Heart right ventricle (tissue), 16 donors: ENCODE measurements at regions not wholly inside any gene's neighbourhood (a gene's known extent, or its start where the extent isn't known, plus 50 kb on each side); places are given as distances from the start of the nearest gene placed in this dataset.

Source experiments
- ATAC-seq, 8 donors: fragments of 200-7000 bp; cut with Tn5 transposase; one replicate each; pipeline ENCODE4 v1.9.1; 2020; ENCODE audit warnings: mild to moderate bottlenecking in 8 of 8, moderate library complexity in 8 of 8, moderate number of reproducible peaks in 1 of 8
- DNase-seq, 2 donors: peaks; one replicate each; pipeline ENCODE4 v3.0.0-alpha.2; 2020
- H3K27ac ChIP-seq, 10 donors: fragments of 200-600 bp; sonication (generic) in 2 of 10; one replicate each; pipeline versions ENCODE4 v1.5.0 to v1.8.0; 2020 to 2022; ENCODE audit warnings: mild to moderate bottlenecking in 3 of 10
- H3K27me3 ChIP-seq, 7 donors: fragments of 200-600 bp; one replicate each; pipeline ENCODE4 v1.8.0; 2021 to 2022; ENCODE audit warnings: mild to moderate bottlenecking in 2 of 7
- H3K36me3 ChIP-seq, 9 donors: fragments of 200-600 bp; sonication (generic) in 1 of 9; one replicate each; pipeline versions ENCODE4 v1.5.0 to v1.8.0; 2020 to 2022; ENCODE audit warnings: mild to moderate bottlenecking in 2 of 9
- H3K4me1 ChIP-seq, 9 donors: fragments of 200-600 bp; sonication (generic) in 1 of 9; one replicate each; pipeline versions ENCODE4 v1.5.0 to v1.8.0; 2020 to 2022; ENCODE audit warnings: mild to moderate bottlenecking in 4 of 9
- H3K4me3 ChIP-seq, 10 donors: fragments of 200-600 bp; sonication (generic) in 2 of 10; one replicate each; pipeline versions ENCODE4 v1.5.0 to v1.8.0; 2020 to 2022; ENCODE audit warnings: mild to moderate bottlenecking in 7 of 10, moderate library complexity in 2 of 10
- H3K9me3 ChIP-seq, 11 donors: fragments of 200-600 bp in 10 of 11; sonication (generic) in 2 of 11; one replicate each; pipeline versions ENCODE4 v1.5.0 to v1.8.0; 2013 to 2022; ENCODE audit warnings: mild to moderate bottlenecking in 2 of 11, control low read depth in 1 of 11, moderate library complexity in 1 of 11
- WGBS, 2 donors: extraction: QIAGEN DNeasy Blood & Tissue Kit; methylation state at CpG; one replicate each; pipeline ENCODE4 v1.1.7; 2013; ENCODE audit warnings: inconsistent platforms in 1 of 2; 5-methylcytosine and 5-hydroxymethylcytosine counted together
- intact Hi-C, 10 donors: fragments of 100-400 bp; cut with DNase I; formaldehyde crosslinking; loops; one replicate each; pipeline versions ENCODE4 v1.11.1 to v1.14.2; 2022
- TF ChIP-seq, protein P1 (sequence below), 9 donors: fragments of 200-600 bp; sonication (generic) in 2 of 9; IDR thresholded peaks; one replicate each; pipeline versions ENCODE4 v1.5.0 to v1.8.0; 2021 to 2022; ENCODE audit warnings: antibody characterized with exemption in 9 of 9, mild to moderate bottlenecking in 5 of 9, moderate library complexity in 1 of 9
- donor health status: Arrhythmogenic right ventricular cardiomyopathy.
- donor health status: ischemic (EF 13 %, LVEDD 7.1; RV severe dilation, severe dysfunction).
- donor health status: healthy with polysubstance abuse.
- donor health status: DM: no; HTN: yes; CAD: no.
- donor health status: DM: no; HTN: no; CAD: no.
- donor health status: ischemic (EF 25% LVEDD 6.9; RV normal size, moderate dysfunction).
- donor health status: ischemic (EF 25% LVEDD 5.7; RV mildly dilated, moderate dysfunction).
- donor health status: healthy.
- donor health status: DM: yes; HTN: yes; CAD: no.
- donor health status: Ischemic cardiomyopathy.
- donor health status: ischemic (EF 35%, LVEDD 5.7; RV mildly dilated, moderate dysfunction).
- donor health status: nonischemic (EF 11% LVEDD 7.7; RV severe dilation, severe dysfunction).
- donor health status: DM: yes; HTN: yes; CAD: no.
- donor health status: PGD.
- donor health status: ischemic (EF 29% LVEDD 5.4; RV normal size, mild dysfunction).
- donor health status: nonischemic (EF 23%, LVEDD 6.1; RV moderate dilation, normal function).

GRCh38 chr4:167606551-167606950 is 372.3 kb upstream of the SPOCK3 start:
- DNase-seq = no peak
- intact Hi-C loops = no loop called here
- no peaks in the 10 kb centered on the region for H3K4me1 ChIP-seq
- no peak overlapping the region for H3K4me3 ChIP-seq
- peaks cover 0 to 6% (median 0%) of the 10 kb centered on the region in 11 donors for H3K9me3 ChIP-seq
- WGBS, 2 donors = 74 to 75% methylated on average over 4 of the region's 4 CpGs
- ATAC-seq = no peak
- no peak overlapping the region for H3K27ac ChIP-seq
- H3K27me3 ChIP-seq = no peaks in the 10 kb centered on the region
- H3K36me3 ChIP-seq = no peaks in the 10 kb centered on the region
- TF ChIP-seq, protein P1, sequence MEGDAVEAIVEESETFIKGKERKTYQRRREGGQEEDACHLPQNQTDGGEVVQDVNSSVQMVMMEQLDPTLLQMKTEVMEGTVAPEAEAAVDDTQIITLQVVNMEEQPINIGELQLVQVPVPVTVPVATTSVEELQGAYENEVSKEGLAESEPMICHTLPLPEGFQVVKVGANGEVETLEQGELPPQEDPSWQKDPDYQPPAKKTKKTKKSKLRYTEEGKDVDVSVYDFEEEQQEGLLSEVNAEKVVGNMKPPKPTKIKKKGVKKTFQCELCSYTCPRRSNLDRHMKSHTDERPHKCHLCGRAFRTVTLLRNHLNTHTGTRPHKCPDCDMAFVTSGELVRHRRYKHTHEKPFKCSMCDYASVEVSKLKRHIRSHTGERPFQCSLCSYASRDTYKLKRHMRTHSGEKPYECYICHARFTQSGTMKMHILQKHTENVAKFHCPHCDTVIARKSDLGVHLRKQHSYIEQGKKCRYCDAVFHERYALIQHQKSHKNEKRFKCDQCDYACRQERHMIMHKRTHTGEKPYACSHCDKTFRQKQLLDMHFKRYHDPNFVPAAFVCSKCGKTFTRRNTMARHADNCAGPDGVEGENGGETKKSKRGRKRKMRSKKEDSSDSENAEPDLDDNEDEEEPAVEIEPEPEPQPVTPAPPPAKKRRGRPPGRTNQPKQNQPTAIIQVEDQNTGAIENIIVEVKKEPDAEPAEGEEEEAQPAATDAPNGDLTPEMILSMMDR (IDR thresholded peaks at IDR 0.05) = no peak

- Histone ChIP-seq H3K4me3 (no peak overlapping the region), H3K27ac (no peak overlapping the region), H3K4me1 (no peaks in the 10 kb centered on the region), H3K27me3 (no peaks in the 10 kb centered on the region), H3K9me3 (peaks cover 0 to 17% (median 0%) of the 10 kb centered on the region in 11 donors), H3K36me3 (no peaks in the 10 kb centered on the region)
- intact Hi-C loops = no loop called here
- TF ChIP-seq, protein P1 (IDR thresholded peaks at IDR 0.05) = no peak
- ATAC-seq (no peak), DNase-seq (no peak)
- 57 to 79% methylated on average over 3 of the region's 3 CpGs for WGBS, 2 donors
Observed at GRCh38 chr4:167613381-167613780, 379.1 kb upstream of the SPOCK3 start.

GRCh38 chr4:167614866-167615265 is 380.6 kb upstream of the SPOCK3 start:
- no peak for ATAC-seq
- WGBS, 2 donors = 45 to 63% methylated on average over 3 of the region's 3 CpGs
- no peak overlapping the region for H3K4me3 ChIP-seq
- TF ChIP-seq, protein P1 (IDR thresholded peaks at IDR 0.05) = no peak
- H3K9me3 ChIP-seq = peaks cover 0 to 17% (median 0%) of the 10 kb centered on the region in 11 donors
- DNase-seq = no peak
- intact Hi-C loops = no loop called here
- no peaks in the 10 kb centered on the region for H3K36me3 ChIP-seq
- H3K27ac ChIP-seq = no peak overlapping the region
- H3K4me1 ChIP-seq = no peaks in the 10 kb centered on the region
- H3K27me3 ChIP-seq = no peaks in the 10 kb centered on the region

- no peak for DNase-seq
- H3K4me1 ChIP-seq = no peaks in the 10 kb centered on the region
- no peaks in the 10 kb centered on the region for H3K27me3 ChIP-seq
- peaks cover 0 to 11% (median 0%) of the 10 kb centered on the region in 11 donors for H3K9me3 ChIP-seq
- TF ChIP-seq, protein P1 (IDR thresholded peaks at IDR 0.05) = no peak
- H3K4me3 ChIP-seq = no peak overlapping the region
- no peak for ATAC-seq
- whole genome bisulfite sequencing, 2 donors = 0 to 49% methylated on average over 1 of the region's 1 CpG
- H3K36me3 ChIP-seq = no peaks in the 10 kb centered on the region
- intact Hi-C loops = no loop called here
- H3K27ac ChIP-seq = no peak overlapping the region
Observed at GRCh38 chr4:167616476-167616875, 382.2 kb upstream of the SPOCK3 start.
